HG03432 (cell line): ENCODE measurements at regions not wholly inside any gene's neighbourhood (a gene's known extent, or its start where the extent isn't known, plus 50 kb on each side); places are given as distances from the start of the nearest gene placed in this dataset.
"Not testable (repeated sequence)": the region's sequence is repeated elsewhere in the genome, so short reads cannot be mapped to it uniquely, and the experiment has no call there.

ENCODE experiments used
- ATAC-seq: cut with Tn5 transposase; IDR thresholded peaks from one replicate; pipeline ENCODE4 v1.9.1; 2021; ENCODE audit warnings: mild to moderate bottlenecking, moderate library complexity; ENCODE audit not compliant: unreplicated experiment

GRCh38 chr4:149870008-149870407 is 54.4 kb upstream of the IQCM start:
- no peak for ATAC-seq

GRCh38 chr4:149881744-149882143 is 66.1 kb upstream of the IQCM start:
- ATAC-seq, result no peak

- no peak for ATAC-seq
These were observed 66.6 kb upstream of the IQCM start for GRCh38 chr4:149882251-149882650.

GRCh38 chr4:149884046-149884445 is 68.4 kb upstream of the IQCM start:
- no peak for ATAC-seq

- ATAC-seq, result no peak
These were observed 69.0 kb upstream of the IQCM start for GRCh38 chr4:149884529-149885181.

- no peak for ATAC-seq
These were observed 70.3 kb upstream of the IQCM start for GRCh38 chr4:149885896-149886295.

GRCh38 chr4:149886786-149887490 is 71.3 kb upstream of the IQCM start:
- ATAC-seq, result no peak

GRCh38 chr4:149889991-149890390 is 74.3 kb upstream of the IQCM start:
- no peak for ATAC-seq

GRCh38 chr4:149890531-149890930 is 74.9 kb upstream of the IQCM start:
- no peak for ATAC-seq

GRCh38 chr4:149891426-149891825 is 75.8 kb upstream of the IQCM start:
- ATAC-seq, result no peak

- no peak for ATAC-seq
These were observed 80.8 kb upstream of the IQCM start for GRCh38 chr4:149896432-149896831.

- ATAC-seq, result peak; percentile 54
These were observed 82.1 kb upstream of the IQCM start for GRCh38 chr4:149897783-149898182.

- no peak for ATAC-seq
These were observed 85.5 kb upstream of the IQCM start for GRCh38 chr4:149901128-149901527.

- ATAC-seq, result no peak
These were observed 86.6 kb upstream of the IQCM start for GRCh38 chr4:149902242-149902641.

- ATAC-seq, result no peak
These were observed 94.5 kb upstream of the IQCM start for GRCh38 chr4:149910177-149910576.

GRCh38 chr4:149910604-149911350 is 95.1 kb upstream of the IQCM start:
- ATAC-seq, result no peak

- no peak for ATAC-seq
These were observed 95.7 kb upstream of the IQCM start for GRCh38 chr4:149911354-149911753.

GRCh38 chr4:149912000-149912399 is 96.4 kb upstream of the IQCM start:
- no peak for ATAC-seq

- ATAC-seq, result peak; percentile 83
These were observed 98.8 kb upstream of the IQCM start for GRCh38 chr4:149914119-149915115.

GRCh38 chr4:149915735-149916134 is 100.1 kb upstream of the IQCM start:
- ATAC-seq, result not testable (repeated sequence)

- ATAC-seq, result no peak
These were observed 108.1 kb upstream of the IQCM start for GRCh38 chr4:149923736-149924135.
